ENCODE measurements at regions not wholly inside any gene's neighbourhood (a gene's known extent, or its start where the extent isn't known, plus 50 kb on each side); places are given as distances from the start of the nearest gene placed in this dataset.
"Not testable (repeated sequence)": the region's sequence is repeated elsewhere in the genome, so short reads cannot be mapped to it uniquely, and the experiment has no call there.

- TF ChIP-seq CTCF, POLR2A (IDR thresholded peaks at IDR 0.05): not testable (repeated sequence)
These were observed 5481.5 kb upstream of the TPTE start for GRCh38 chr21:5039926-5040325.
